OCI-LY1 (cell line): ENCODE measurements at regions not wholly inside any gene's neighbourhood (a gene's known extent, or its start where the extent isn't known, plus 50 kb on each side); places are given as distances from the start of the nearest gene placed in this dataset.

Experiments used
- EZH2 ChIP-seq: fragments of 200-600 bp; sonication (generic), shearing (Covaris generic); IDR thresholded peaks from 2 replicates; pipeline ENCODE4 v1.8.0; 2017; ENCODE audit warnings: borderline replicate concordance, mixed run types, mild to moderate bottlenecking, antibody characterized with exemption, low read length, moderate library complexity, mixed read lengths
- TF ChIP-seq, protein P1 (sequence below): fragments of 200-600 bp; sonication (generic), shearing (Covaris generic); IDR thresholded peaks from 2 replicates; pipeline ENCODE4 v1.5.1; 2017; ENCODE audit warnings: mild to moderate bottlenecking, antibody characterized with exemption, low read length, moderate library complexity, mixed read lengths

DNA sequence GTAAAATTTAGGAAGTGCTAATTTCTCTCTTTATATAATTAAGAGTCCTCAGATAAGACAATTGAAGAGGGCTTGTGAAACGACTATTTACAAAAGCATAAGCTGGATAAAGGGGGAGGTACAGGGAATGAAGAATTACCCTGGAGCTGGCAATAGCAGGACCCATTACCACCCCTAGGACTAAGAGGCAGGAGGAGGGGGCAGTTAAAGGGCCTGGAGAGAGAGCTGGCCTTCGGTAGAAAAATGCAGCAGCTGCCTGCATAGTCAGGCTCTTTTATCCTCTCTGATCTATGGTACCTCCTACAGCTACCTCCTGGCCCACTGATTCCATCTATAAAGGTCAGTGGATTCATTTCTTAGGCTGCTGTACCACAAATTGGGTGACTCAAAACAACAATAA, 57.7 kb upstream of the TRPC3 start:
- TF ChIP-seq, protein P1, sequence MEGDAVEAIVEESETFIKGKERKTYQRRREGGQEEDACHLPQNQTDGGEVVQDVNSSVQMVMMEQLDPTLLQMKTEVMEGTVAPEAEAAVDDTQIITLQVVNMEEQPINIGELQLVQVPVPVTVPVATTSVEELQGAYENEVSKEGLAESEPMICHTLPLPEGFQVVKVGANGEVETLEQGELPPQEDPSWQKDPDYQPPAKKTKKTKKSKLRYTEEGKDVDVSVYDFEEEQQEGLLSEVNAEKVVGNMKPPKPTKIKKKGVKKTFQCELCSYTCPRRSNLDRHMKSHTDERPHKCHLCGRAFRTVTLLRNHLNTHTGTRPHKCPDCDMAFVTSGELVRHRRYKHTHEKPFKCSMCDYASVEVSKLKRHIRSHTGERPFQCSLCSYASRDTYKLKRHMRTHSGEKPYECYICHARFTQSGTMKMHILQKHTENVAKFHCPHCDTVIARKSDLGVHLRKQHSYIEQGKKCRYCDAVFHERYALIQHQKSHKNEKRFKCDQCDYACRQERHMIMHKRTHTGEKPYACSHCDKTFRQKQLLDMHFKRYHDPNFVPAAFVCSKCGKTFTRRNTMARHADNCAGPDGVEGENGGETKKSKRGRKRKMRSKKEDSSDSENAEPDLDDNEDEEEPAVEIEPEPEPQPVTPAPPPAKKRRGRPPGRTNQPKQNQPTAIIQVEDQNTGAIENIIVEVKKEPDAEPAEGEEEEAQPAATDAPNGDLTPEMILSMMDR = no peak
- TF ChIP-seq EZH2 = no peak
